GF-D8 (cell line): ENCODE measurements at regions not wholly inside any gene's neighbourhood (a gene's known extent, or its start where the extent isn't known, plus 50 kb on each side); places are given as distances from the start of the nearest gene placed in this dataset.

Experiments
- DNase-seq: peaks from one replicate; lab custom pipeline; 2025; lab: John Stamatoyannopoulos, UW

DNA sequence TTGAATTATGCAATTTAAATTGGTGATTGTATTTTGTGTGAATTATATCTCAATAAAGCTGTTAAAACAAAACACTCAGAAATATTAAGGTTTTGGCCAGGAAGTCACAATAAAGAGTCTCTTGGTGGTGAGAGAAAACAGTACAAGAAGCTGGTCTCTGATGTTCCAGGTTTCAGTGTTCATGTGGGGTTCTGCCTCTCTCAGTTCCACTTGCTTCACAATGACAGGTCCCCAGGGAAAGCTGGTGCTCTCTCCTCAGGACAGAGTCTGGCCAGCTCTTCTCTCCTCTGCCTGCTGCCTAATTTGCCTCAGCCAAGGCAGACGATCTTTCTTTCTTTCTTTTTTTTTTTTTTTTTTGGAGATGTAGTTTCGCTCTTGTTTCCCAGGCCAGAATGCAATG, 342.9 kb upstream of the PLXNA2 start:
- DNase-seq = no peak

GRCh38 chr1:208593306-208594006, 349.3 kb upstream of the PLXNA2 start:
- DNase-seq = no peak

DNA sequence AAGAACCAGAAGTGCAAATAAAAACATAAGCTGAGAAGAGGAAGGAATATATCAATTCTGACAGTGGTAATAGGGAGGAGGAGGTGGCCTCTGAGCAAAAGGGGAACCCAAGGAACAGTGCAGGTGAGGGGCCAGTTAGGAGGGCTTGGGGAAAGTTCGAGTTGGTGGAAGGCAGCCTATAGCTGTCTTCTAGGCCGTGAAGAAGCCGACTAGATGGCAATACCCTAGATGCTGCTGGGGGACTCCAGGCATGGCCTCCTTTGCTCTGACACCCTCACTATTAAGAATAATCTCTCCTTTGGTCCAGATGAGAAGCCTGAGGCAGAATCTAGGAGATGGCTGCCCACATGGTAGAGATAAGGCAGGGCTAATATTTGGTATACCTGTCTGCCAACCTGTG, 351.1 kb upstream of the PLXNA2 start:
- no peak for DNase-seq

DNA sequence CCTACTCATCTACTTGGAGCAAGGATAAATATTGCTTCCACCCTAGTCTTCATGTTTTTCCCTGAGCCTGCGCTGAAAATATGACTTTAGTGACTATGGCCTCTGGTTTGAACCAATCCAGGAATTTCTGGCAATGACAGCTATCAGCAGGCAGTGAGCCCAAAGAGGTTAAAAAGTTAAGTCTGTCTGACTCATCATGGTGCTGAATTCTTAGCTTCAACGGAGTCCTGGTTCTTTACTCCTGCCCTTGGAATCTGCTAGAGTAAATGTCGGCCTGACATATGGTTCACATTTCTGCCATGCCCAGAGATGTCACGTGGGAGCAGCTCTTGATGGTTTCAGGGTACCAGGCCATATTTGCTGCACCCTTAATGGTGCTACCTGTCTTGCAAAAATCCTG, 351.6 kb upstream of the PLXNA2 start:
- DNase-seq = no peak

DNA sequence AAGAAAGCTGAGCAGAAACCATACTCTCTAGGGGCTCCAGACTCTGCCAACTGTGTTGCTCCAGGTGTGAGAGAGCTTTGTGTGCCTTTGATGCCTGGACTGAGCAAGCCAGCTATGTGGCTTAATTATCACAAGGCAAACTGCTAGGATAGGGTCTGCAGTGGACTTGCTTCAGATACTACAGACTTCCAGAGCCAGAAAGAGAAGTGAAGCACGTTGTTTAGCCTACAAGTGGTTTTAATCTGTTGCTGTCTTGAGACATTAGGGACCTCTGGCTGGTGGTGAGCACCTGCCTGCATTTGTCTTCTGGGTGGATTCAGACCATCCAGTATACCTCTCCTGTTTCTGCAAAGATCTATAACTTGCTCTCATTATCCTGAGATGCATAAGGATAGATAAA, 353.4 kb upstream of the PLXNA2 start:
- DNase-seq = no peak

DNA sequence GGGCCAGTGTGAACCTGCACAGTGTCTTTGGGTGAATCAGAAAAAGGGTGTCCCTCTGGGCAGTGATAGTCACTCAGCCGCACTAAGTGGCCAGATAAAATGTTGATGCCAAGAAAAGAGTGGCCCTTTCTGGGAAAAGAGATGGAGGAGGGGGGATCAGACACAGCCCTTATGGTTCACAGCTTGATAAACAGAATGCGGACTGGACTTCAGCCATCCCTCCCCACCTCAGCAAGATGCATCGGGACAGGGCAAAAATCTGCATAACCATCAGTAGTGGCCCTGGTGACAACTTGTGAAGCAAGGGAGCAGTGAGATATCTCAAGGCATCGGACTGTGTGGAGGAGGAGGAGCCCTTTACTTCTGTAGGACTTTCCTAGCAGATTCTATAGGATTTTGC, 353.8 kb upstream of the PLXNA2 start:
- DNase-seq = no peak

DNA sequence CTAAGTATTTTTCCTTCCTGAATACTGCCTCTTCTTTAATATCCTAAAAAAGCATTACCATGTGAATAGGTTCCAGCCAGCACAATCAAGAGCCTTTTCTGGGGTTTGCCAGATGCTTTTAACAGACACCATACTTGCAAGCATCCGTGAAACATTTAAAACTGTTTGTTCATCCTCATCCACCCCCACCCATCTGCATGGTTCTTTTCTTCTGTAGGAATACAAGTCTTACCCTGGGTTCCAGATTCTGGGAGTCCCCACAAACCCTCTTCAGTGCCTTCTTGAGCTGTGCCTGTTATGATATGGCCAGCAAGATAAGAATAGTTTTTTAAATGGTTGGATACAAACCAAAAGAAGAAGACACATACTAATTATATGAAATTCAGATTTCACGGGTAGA, 354.9 kb upstream of the PLXNA2 start:
- no peak for DNase-seq

DNA sequence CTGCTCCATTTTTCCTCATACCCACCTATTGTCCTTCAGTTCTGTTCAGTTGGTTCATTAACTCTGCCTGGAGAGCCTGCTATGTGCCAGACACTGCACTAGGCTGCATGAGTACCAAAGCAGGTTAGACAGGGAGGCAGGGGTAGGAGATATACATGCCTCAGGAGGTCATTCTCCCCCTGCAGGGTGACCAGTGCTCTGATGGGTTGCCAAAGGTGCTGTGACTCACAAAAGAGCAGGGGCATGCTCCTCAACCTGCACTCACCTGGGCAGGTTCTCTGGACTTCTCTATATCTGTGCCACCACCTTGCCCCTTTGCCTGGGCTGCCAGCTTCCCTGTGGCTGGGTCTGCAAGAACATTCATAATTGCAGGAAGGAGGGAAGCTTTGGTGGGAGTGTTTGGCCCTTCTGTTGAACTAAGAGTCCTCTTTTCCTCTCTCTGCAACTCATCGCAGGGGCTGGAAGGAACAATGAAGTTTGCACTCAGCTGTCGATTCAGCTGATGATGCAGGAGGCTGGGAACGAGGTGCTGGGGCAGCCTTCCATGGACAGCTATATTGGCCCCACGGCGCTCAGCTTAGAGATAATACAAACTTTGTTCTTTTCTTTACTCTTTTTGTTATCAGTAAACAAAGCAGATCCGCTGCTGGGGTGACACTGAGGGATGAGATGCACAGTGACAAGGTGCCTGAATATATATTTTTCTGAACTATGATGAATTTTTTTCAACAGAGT, 356.4 kb upstream of the PLXNA2 start:
- DNase-seq = no peak

DNA sequence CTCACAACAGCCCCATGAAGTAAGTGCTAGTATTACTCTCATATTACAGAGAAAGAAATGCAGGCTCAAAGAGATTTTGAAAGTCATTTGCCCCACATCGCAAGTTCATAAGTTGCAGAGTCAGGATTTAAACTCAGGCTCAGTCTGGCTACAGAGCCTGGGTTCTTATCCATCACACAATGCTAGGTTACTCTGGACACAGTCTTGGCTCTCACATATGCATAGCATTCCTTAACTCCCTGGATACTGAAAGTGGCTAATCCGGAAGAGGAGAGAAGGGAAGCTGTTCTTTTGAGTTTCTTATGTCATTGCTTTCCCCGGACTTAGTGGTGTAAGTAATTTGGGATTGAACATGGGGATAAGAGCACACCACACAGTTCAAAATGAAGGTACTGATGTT, 357.4 kb upstream of the PLXNA2 start:
- DNase-seq = no peak

GRCh38 chr1:208603721-208604120, 359.5 kb upstream of the PLXNA2 start:
- no peak for DNase-seq

GRCh38 chr1:208604295-208604694, 360.1 kb upstream of the PLXNA2 start:
- no peak for DNase-seq

DNA sequence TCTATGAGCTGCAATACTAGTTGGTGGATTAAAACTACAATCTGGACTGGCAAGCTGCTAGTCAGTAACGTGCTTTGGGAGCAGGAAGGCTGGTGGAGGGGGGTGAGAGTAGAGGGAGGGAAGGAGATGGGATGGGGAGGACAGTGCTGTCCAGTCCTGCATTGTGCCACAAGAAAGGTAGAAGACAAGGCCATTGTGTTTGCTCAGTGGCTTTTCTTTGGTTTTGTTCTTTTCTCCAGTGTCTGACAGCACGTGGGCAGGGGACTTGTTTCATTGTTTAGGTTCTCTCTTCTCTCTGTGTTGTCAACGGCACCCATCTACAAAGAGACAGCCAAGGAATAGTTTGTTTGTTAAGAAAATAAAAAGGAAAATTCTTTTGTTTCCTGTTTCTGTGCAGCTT, 362.8 kb upstream of the PLXNA2 start:
- DNase-seq = no peak

GRCh38 chr1:208607616-208608015, 363.4 kb upstream of the PLXNA2 start:
- DNase-seq = no peak

DNA sequence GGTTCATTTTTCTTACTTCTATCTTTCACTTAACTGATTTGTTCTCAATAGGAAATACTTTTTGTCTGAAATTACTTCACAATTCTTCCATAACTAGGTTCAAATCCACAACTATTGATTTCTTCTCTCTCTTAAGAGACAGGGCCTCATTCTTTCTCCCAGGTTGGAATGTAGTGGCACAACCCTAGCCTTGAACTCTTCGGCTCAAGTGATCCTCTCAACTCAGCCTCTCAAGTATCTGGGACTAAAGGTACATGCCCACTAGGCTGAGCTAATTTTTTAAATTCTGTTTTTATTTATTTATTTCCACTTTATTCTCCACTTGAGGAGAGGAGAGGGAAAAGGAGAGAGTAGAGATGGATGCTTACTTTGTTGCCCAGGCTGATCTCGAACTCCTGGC, 370.4 kb upstream of the PLXNA2 start:
- DNase-seq = no peak

GRCh38 chr1:208615371-208615770, 371.2 kb upstream of the PLXNA2 start:
- no peak for DNase-seq

- no peak for DNase-seq
Measured at GRCh38 chr1:208616776-208617175, 372.6 kb upstream of the PLXNA2 start.

GRCh38 chr1:208628022-208628914, 384.1 kb upstream of the PLXNA2 start:
- DNase-seq = no peak

DNA sequence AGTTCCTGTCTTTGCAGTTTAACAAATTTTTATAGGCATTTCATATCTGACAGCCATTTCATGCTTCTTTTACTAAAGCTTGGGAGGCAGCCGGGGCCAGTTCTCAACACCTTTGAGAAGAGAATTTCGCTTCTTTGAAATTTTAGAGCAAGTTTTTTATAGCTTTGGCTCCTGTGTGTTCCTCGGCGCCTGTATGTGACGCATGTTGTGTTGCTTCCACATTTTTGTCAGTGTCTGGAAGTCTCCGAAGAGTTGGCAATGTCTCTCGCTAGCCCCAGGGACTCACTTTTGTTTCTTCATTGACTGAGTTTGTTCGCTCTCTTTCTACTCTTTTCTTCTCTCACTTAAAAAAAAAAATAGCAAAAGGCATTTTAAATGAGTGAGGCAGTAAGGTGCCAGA, 386.9 kb upstream of the PLXNA2 start:
- no peak for DNase-seq

- no peak for DNase-seq
Measured at GRCh38 chr1:208631506-208631905, 387.3 kb upstream of the PLXNA2 start.

- DNase-seq = no peak
Measured at GRCh38 chr1:208634346-208635140, 390.4 kb upstream of the PLXNA2 start.

DNA sequence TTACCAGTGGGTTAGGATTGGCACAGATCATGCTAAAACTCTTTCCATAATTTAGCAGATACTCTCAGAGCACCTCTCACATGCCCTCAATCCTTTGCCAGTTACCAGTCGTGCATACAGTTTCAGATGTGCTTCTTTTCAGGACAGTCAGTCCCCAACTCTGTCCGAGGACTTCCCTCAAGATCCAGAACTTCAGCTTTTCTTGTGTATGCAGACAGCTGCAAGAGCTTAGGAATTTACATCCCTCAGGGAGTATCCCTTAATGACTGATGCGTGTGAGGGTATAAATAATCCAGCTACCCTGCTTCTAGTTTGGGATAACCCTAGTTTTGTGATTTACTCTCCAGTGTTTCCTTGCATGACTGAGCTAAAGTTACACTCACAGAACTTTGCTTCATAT, 393.0 kb upstream of the PLXNA2 start:
- DNase-seq = no peak

DNA sequence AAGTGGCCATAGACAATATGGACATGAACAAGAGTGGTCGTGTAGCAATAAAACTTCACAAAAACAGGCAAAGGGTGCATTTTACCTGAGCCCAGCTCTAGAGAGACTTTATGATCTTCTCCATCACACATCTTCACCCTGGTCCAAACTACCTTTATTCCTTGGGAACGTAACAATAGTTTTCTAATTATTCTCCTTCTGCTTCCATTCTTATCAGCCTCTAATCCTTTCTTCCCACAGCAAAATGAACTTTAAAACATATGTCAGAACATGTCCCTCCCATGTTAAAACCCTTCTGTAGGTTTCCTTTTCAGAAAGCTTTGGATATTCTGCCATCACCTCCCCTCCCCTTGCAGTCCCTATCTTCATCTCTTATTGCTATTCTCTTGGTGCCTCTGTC, 395.2 kb upstream of the PLXNA2 start:
- DNase-seq = no peak
